Psoas muscle (tissue), 7 donors: ENCODE measurements at regions not wholly inside any gene's neighbourhood (a gene's known extent, or its start where the extent isn't known, plus 50 kb on each side); places are given as distances from the start of the nearest gene placed in this dataset.

Experiments
- ATAC-seq, 4 donors: fragments of 200-7000 bp; cut with Tn5 transposase; one replicate each; pipeline ENCODE4 v1.9.1; 2020; ENCODE audit warnings: moderate library complexity in 3 of 4, mild to moderate bottlenecking in 2 of 4
- DNase-seq, 2 donors: peaks; one replicate each; pipeline ENCODE4 v3.0.0-alpha.2; 2020
- H3K27ac ChIP-seq: fragments of 200-600 bp; one replicate; pipeline ENCODE4 v1.8.0; 2022
- H3K27me3 ChIP-seq, 3 donors: fragments of 200-600 bp in 1 of 3; one replicate each; pipeline versions ENCODE4 v1.6.1 to v1.8.0; 2013 to 2022; ENCODE audit warnings: low read length in 2 of 3, mild to moderate bottlenecking in 2 of 3, moderate library complexity in 1 of 3; ENCODE audit not compliant: insufficient read depth in 3 of 3
- H3K36me3 ChIP-seq, 2 donors: fragments of 200-600 bp in 1 of 2; one replicate each; pipeline versions ENCODE4 v1.6.1 to v1.8.0; 2013 to 2022; ENCODE audit warnings: low read depth in 1 of 2, mild to moderate bottlenecking in 1 of 2, moderate library complexity in 1 of 2; ENCODE audit not compliant: insufficient read depth in 1 of 2
- H3K4me1 ChIP-seq: fragments of 200-600 bp; one replicate; pipeline ENCODE4 v1.8.0; 2022
- H3K4me3 ChIP-seq: fragments of 200-600 bp; one replicate; pipeline ENCODE4 v1.8.0; 2022; ENCODE audit warnings: mild to moderate bottlenecking
- H3K9me3 ChIP-seq: fragments of 200-600 bp; one replicate; pipeline ENCODE4 v1.8.0; 2022
- CTCF ChIP-seq: fragments of 200-600 bp; IDR thresholded peaks from one replicate; pipeline ENCODE4 v1.8.0; 2022; ENCODE audit warnings: antibody characterized with exemption
- WGBS, 3 donors: extraction: QIAGEN DNeasy Blood & Tissue Kit; methylation state at CpG; one replicate each; pipeline versions ENCODE4 v1.1.6 to v1.1.7; 2013; 5-methylcytosine and 5-hydroxymethylcytosine counted together
- intact Hi-C, 2 donors: fragments of 100-400 bp; cut with DNase I; formaldehyde crosslinking; loops; one replicate each; pipeline versions ENCODE4 v1.11.0 to v1.14.2; 2022
- donor health status: healthy with polysubstance abuse.
- donor health status: DM: no; HTN: no; CAD: no; lungs with moderate emphysema.
- donor health status: Bipolar disorder and iron deficiency.
- donor health status: healthy.
- donor health status: DM: yes; HTN: yes; CAD: no.
- donor health status: DM: no; HTN: no; CAD: no.
- donor health status: DM: yes; HTN: yes; CAD: no.

- ATAC-seq (no peak), DNase-seq (no peak)
- Histone ChIP-seq H3K9me3 (peaks cover 9% of the 10 kb centered on the region), H3K4me1 (no peaks in the 10 kb centered on the region), H3K4me3 (no peak overlapping the region), H3K27me3 (peaks cover 0 to 5% (median 4%) of the 10 kb centered on the region in 3 donors), H3K36me3 (no peaks in the 10 kb centered on the region), H3K27ac (no peak overlapping the region)
- TF ChIP-seq CTCF: no peak
- intact Hi-C loops: loop anchor here in 1 of 2 donors (5.0 kb wide), 1 partner anchor 1665 kb away; no protein-coding TSS in a partner anchor
- 66 to 72% (median 66%) methylated on average over 4 of the region's 4 CpGs for WGBS, 3 donors
Measured at GRCh38 chr1:4397196-4397595, 257.2 kb upstream of the AJAP1 start.

GRCh38 chr1:4402032-4402431 lies 252.4 kb upstream of the AJAP1 start:
- Histone ChIP-seq H3K4me1 (no peaks in the 10 kb centered on the region), H3K9me3 (no peaks in the 10 kb centered on the region), H3K27me3 (peaks cover 2 to 10% (median 5%) of the 10 kb centered on the region in 3 donors), H3K36me3 (no peaks in the 10 kb centered on the region), H3K27ac (no peak overlapping the region), H3K4me3 (no peak overlapping the region)
- WGBS, 3 donors: 94 to 100% (median 100%) methylated on average over 1 of the region's 1 CpG
- DNase-seq: no peak
- intact Hi-C loops: no loop called here
- ATAC-seq: no peak
- no peak for TF ChIP-seq CTCF

- Histone ChIP-seq H3K27ac (no peak overlapping the region), H3K36me3 (no peaks in the 10 kb centered on the region), H3K4me1 (no peaks in the 10 kb centered on the region), H3K27me3 (peaks cover 2 to 16% (median 3%) of the 10 kb centered on the region in 3 donors), H3K4me3 (no peak overlapping the region), H3K9me3 (no peaks in the 10 kb centered on the region)
- DNase-seq: no peak
- intact Hi-C loops: no loop called here
- WGBS, 3 donors: 29 to 43% (median 40%) methylated on average over 12 of the region's 12 CpGs
- ATAC-seq: no peak
- TF ChIP-seq CTCF: no peak
Measured at GRCh38 chr1:4404854-4405590, 249.4 kb upstream of the AJAP1 start.

- Histone ChIP-seq H3K27me3 (peaks cover 1 to 11% (median 2%) of the 10 kb centered on the region in 3 donors), H3K4me3 (no peak overlapping the region), H3K4me1 (no peaks in the 10 kb centered on the region), H3K9me3 (no peaks in the 10 kb centered on the region), H3K27ac (no peak overlapping the region), H3K36me3 (no peaks in the 10 kb centered on the region)
- ATAC-seq (no peak), DNase-seq (no peak)
- 77 to 81% (median 80%) methylated on average over 16 of the region's 16 CpGs for WGBS, 3 donors
- intact Hi-C loops: no loop called here
- TF ChIP-seq CTCF: no peak
Measured at GRCh38 chr1:4407851-4408250, 246.6 kb upstream of the AJAP1 start.

GRCh38 chr1:4408380-4408779 lies 246.0 kb upstream of the AJAP1 start:
- H3K27ac ChIP-seq: no peak overlapping the region
- H3K4me1 ChIP-seq: no peaks in the 10 kb centered on the region
- intact Hi-C loops: no loop called here
- no peaks in the 10 kb centered on the region for H3K9me3 ChIP-seq
- ATAC-seq: no peak
- 75 to 83% (median 77%) methylated on average over 4 of the region's 4 CpGs for WGBS, 3 donors
- peaks cover 1 to 11% (median 2%) of the 10 kb centered on the region in 3 donors for H3K27me3 ChIP-seq
- DNase-seq: no peak
- no peak for TF ChIP-seq CTCF
- no peaks in the 10 kb centered on the region for H3K36me3 ChIP-seq
- H3K4me3 ChIP-seq: no peak overlapping the region
